HG03135 (cell line): ENCODE measurements at regions not wholly inside any gene's neighbourhood (a gene's known extent, or its start where the extent isn't known, plus 50 kb on each side); places are given as distances from the start of the nearest gene placed in this dataset.

ENCODE experiments used
- ATAC-seq: cut with Tn5 transposase; IDR thresholded peaks from one replicate; pipeline ENCODE4 v1.9.1; 2021; ENCODE audit warnings: mild to moderate bottlenecking, moderate library complexity; ENCODE audit not compliant: unreplicated experiment

GRCh38 chr3:89624494-89624893, 517.1 kb downstream of the EPHA3 start:
- ATAC-seq = no peak

GRCh38 chr3:89625945-89626344, 518.5 kb downstream of the EPHA3 start:
- ATAC-seq = no peak

GRCh38 chr3:89628856-89629670, 521.6 kb downstream of the EPHA3 start:
- no peak for ATAC-seq

GRCh38 chr3:89635137-89635536, 527.7 kb downstream of the EPHA3 start:
- no peak for ATAC-seq

GRCh38 chr3:89644716-89645115, 537.3 kb downstream of the EPHA3 start:
- no peak for ATAC-seq

- ATAC-seq = no peak
These were observed 542.0 kb downstream of the EPHA3 start for GRCh38 chr3:89649431-89649830.

- ATAC-seq = no peak
These were observed 546.6 kb downstream of the EPHA3 start for GRCh38 chr3:89654031-89654430.

GRCh38 chr3:89656388-89656787, 549.0 kb downstream of the EPHA3 start:
- ATAC-seq = no peak

GRCh38 chr3:89679686-89680085, 572.3 kb downstream of the EPHA3 start:
- no peak for ATAC-seq

- no peak for ATAC-seq
These were observed 575.1 kb downstream of the EPHA3 start for GRCh38 chr3:89682556-89682955.

GRCh38 chr3:89685731-89686130, 578.3 kb downstream of the EPHA3 start:
- ATAC-seq = no peak

- no peak for ATAC-seq
These were observed 583.2 kb downstream of the EPHA3 start for GRCh38 chr3:89690646-89691045.

GRCh38 chr3:89692601-89693000, 585.2 kb downstream of the EPHA3 start:
- ATAC-seq = no peak

- no peak for ATAC-seq
These were observed 590.0 kb downstream of the EPHA3 start for GRCh38 chr3:89697321-89697916.

- no peak for ATAC-seq
These were observed 590.9 kb downstream of the EPHA3 start for GRCh38 chr3:89698208-89698830.

- no peak for ATAC-seq
These were observed 591.8 kb downstream of the EPHA3 start for GRCh38 chr3:89699229-89699628.

GRCh38 chr3:89699771-89700170, 592.4 kb downstream of the EPHA3 start:
- no peak for ATAC-seq

GRCh38 chr3:89702404-89702803, 595.0 kb downstream of the EPHA3 start:
- ATAC-seq = no peak

- no peak for ATAC-seq
These were observed 605.8 kb downstream of the EPHA3 start for GRCh38 chr3:89713196-89713595.

GRCh38 chr3:89714237-89714636, 606.8 kb downstream of the EPHA3 start:
- no peak for ATAC-seq

- ATAC-seq = no peak
These were observed 632.9 kb downstream of the EPHA3 start for GRCh38 chr3:89740080-89740880.

- no peak for ATAC-seq
These were observed 633.4 kb downstream of the EPHA3 start for GRCh38 chr3:89740881-89741177.
